ENCODE measurements at regions not wholly inside any gene's neighbourhood (a gene's known extent, or its start where the extent isn't known, plus 50 kb on each side); places are given as distances from the start of the nearest gene placed in this dataset.
"Not testable (repeated sequence)": the region's sequence is repeated elsewhere in the genome, so short reads cannot be mapped to it uniquely, and the experiment has no call there.

DNA sequence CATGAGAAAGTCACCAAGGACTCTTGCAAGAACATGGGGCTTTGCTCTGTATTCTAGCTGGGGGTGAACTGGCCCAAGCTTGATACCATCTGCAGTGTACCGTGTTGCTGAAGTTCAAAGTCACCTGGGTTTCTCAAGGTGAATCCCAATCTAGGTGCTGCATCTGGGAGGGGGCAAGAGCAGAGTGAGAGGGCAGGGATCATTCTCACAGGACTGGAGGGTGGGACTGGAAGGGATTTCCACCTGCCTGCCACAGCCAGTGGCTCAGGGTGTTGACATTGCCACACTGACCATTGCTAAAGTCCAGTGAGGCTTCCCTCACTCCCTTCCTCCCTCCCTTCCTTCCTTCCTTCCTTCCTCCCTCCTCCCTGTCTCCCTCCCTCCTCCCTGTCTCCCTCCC lies 98.7 kb downstream of the MYCN start:
- DNase-seq: no peak

DNA sequence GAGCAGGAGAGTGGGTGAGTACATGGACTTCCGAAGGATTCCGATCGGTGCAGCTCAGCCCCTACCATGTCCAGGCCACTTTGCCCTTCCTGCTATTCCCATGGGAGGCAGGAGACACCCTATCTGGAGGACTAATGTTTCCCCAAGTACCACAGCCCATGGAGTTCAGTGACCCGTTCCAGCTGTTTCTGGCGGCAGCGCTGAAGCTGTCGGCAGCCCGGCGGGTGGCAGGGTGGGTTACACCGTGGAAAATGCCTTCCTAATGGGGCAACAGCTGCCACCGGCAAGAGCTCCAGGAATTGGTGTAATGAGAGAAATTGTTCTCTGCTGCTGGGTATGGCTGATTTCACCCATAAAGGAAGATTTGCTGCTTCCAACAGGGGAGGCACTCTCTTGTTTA lies 98.3 kb downstream of the MYCN start:
- DNase-seq: no peak

DNA sequence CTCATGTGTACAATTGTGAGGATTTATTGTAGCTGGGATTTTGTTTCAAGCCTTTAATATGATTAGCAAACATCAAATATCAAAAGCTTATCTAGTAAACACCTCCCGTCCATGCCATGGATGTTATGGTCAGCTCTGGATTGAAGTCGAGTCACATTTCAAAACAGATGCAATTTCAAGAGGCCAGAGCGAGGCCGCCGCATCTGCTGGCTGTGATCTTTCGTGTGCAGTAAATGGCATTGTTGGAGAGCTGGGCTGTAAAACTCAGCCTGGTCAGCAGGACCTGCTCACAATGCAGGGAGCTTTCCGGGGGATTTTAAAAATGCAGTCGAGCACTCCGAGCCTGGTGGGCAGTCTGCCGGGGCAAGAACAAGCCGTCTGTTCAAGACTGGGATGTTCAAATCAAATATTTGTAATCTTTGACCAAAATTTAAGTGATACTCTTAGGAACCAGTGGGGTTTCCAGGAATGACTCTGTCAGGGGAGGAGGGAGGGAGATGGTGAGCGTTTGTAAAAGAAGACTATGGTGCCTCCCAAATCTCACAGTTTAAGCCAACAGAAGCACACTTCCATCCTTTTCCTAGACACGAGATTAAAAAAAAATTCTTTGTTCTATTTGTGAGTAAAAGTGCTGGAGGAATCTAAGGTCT lies 97.6 kb downstream of the MYCN start:
- DNase-seq: no peak

DNA sequence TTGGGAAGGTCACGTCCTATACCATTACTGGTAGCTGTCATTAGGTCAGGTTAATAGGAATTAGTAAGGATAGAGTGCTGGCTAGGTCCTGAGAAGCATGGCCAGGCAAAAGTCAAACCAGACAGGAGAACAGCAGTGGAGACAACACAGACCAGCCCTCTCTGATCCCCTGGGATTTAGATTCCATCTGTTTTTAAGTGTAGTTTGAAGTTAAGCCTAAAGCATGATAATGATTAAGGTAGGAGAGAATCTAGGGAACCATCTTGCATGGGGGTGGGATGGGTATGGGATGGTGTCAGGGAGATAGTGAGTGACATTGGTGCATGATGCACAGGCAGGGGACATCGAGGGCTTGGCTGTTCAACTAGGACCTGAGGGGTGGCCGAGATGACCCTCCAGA lies 96.6 kb downstream of the MYCN start:
- DNase-seq: no peak

DNA sequence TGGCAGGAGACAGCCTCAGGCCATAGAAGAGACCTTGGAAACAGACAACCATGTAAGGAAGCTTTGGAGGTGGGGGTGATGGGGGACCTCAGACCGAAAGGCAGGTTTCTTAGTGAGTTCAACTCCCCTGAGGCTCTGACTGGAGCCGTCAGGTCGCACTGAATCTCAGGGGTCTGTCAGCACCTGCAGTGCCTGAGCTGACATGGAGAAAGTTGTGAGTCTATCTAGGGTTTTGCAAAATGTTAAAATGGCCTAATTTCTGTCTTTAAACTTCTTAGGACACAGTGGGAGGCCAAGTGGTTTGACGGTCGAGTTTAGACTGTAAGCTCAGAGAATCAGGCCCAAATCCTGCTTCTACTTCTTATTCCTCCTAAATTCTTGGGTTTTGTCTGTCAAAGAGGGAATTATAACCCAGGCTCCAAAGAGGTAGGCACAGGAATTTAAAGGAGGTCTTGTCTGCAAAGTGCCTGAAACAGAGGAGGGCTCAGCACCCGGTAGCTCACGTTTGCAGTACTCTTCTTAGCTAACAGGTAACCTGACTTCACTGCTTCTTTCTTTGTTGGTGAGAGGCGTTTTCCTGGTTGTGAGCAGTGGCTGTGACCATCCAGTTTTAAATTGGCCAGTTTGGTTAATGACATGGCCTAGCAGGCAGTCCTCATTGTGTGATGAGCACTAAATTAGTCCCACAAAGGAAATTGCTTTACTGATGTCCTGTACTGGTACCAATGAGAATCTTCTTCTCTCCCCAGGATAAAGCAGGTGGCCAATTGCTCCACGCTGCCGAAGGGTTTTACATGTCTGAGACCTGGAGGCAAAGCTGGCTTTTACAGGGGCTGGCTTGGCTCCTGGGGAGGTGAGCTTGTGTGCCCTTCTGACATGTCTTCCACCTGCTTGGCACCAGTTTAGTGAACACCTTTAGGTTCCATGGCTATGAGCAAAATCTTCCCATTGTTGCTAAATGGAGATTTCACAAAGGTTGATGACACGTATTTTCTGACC lies 95.7 kb downstream of the MYCN start:
- no peak for DNase-seq

DNA sequence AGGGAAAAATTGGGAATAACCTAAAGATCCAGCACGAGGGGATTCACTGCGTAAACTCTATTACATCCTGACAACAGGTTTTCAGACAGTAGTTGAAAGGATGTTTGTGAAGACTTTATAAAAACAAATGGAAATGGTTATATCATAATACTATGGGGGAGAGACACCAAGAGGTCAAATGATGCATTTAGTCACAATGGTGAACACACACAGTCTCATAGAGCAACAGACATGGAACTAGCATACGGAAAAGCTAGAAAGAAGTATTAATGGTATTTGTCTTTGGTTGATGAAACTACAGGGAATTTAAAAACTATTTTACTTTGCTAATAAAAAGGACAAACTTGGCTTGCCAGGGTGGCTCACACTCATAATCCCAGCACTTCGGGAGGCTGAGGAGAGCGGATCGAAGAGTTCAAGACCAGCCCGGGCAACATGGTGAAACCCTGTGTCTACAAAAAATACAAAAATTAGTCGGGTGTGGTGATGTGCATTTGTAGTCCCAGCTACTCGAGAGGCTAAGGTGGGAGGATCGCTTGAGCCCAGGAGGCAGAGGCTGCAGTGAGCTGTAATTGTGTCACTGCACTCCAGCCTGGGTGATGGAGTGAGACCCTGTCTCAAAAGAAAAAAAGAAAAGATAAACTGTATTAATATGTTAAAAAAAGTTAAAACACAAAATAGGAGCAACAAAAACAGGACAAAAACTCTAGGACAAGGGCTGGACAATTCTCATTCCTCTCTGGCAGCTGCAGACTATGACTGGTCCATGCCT lies 94.8 kb downstream of the MYCN start:
- DNase-seq: no peak

DNA sequence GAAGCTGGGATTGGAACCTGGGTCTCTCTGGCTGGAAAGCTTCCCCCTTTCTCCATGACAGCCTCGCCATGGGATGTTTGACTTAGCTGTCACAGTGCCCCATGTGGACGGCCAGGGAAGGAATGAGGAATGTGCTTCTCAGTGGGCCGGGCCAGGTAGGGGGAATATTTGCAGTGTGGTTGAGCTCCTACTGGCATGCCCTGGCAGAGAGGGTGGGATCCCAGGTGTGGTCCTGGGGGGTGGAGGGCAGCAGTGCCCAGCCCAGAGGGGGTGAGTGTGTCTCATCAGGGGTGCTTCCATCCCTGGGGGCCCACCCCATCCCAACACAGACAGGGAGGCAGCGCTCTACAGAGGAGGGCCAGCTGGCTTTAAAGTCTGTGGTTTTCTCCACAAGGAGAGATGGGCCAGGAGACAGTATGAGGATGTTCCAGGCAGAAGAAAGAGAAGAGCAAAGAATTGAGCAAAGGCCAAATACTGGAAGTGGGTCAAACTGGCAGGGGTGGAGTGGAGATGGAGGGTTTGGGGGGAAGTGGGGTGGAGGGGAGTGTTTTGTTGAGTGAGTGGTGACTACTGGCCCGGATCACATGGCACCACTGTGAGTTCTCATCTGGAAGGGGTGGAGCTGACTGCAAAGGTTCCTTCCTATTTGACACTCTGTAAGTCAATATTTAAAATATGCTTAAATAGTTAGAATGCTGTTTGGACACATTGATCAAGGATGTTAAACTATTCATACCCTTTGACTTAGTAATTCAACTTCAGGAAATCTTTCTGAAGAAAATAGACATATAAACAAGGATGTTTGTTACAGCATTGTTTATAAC lies 94.0 kb downstream of the MYCN start:
- DNase-seq: no peak

DNA sequence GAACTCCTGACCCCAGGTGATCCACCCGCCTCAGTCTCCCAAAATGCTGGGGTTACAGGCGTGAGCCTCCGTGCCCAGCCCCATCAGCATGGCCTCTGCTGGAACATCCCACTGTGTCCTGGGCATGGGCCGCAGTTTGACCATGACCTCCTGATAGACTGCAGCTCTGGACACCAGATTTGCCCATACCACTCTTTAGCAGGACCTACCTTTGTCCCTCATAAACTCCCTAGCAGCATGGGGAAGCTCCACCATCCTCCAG lies 92.6 kb downstream of the MYCN start:
- no peak for DNase-seq

DNA sequence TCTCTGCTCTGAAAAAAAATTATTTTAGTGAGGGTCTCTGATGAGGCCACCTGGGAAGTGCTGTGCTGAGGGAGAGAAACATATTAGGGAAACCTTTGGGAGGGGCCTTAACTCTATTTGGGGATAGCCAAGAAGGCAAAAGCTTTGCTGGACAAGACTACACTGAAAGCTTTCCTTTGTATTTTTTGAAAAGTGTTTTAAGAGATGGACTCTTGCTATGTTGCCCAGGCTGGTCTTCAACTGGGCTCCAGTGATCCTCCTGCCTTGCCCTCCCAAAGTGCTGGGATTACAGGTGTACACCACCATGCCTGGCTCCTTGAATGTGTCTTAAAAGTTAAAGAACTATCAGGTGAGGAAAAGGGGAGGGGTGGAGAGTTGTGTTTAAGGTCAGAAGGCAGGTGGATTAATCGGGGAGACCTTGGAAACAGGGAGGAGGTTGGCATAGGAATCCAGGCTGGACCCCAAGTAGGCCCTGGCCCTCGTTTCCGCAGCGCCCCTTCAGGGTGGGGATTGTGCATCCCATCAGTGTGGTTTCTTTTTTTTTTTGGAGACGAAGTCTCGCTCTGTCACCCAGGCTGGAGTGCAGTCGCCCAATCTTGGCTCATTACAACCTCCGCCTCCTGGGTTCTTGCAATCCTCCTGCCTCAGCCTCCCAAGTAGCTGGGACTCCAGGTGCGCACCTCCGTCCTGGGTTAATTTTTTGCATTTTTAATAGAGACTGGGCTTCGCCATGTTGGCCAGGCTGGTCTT lies 92.1 kb downstream of the MYCN start:
- no peak for DNase-seq

DNA sequence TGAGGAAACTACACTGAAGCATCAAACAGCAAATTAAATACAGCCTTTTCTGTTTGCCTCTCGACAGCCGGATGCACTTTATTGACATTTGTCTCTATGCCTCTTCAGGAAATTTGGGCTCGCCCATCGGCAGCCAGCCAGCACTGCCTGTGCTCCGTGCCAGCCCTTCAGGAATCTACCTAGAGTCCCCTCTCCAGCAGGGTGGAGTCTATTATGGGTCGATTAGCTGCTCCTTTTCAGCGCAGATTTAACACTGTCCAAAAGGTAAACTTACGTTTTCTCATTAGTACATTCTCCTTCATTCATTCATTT lies 91.5 kb downstream of the MYCN start:
- DNase-seq: no peak

DNA sequence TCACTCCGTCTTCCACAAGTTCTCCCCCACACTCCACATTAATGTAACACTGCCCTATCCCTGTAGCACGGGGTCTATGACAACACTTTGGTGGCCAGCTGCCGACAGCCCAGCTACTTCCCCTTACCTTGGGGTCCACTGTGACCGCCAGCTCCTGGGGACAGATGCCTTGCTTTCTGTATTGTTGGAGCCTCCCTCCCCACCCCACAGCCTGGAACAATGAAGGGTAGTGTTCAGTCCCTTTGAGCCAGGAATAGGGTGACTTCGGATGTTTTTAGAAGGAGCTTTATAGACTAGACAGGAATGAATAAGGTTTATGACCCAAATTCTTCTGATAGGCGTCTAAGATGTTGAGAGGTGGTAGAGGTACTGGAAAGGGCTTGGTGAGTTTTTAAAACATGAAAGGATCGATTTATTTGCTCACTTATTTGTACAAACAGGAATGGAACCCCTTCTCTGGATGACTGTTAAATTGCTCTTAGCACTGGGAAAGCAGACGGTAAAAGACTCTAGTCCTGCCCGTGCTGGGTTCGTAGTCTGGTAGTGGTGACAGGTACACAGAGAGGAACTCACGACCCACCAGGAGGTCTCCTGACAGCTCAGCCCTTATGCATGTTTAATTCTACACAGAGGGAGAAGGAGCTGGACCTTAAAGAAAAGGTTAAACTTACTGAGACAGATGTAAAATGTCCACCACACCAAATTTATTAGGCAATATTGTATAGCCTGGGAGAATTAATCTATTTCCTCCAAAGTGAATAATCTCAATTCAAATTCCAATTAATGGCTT lies 90.9 kb downstream of the MYCN start:
- DNase-seq: no peak

DNA sequence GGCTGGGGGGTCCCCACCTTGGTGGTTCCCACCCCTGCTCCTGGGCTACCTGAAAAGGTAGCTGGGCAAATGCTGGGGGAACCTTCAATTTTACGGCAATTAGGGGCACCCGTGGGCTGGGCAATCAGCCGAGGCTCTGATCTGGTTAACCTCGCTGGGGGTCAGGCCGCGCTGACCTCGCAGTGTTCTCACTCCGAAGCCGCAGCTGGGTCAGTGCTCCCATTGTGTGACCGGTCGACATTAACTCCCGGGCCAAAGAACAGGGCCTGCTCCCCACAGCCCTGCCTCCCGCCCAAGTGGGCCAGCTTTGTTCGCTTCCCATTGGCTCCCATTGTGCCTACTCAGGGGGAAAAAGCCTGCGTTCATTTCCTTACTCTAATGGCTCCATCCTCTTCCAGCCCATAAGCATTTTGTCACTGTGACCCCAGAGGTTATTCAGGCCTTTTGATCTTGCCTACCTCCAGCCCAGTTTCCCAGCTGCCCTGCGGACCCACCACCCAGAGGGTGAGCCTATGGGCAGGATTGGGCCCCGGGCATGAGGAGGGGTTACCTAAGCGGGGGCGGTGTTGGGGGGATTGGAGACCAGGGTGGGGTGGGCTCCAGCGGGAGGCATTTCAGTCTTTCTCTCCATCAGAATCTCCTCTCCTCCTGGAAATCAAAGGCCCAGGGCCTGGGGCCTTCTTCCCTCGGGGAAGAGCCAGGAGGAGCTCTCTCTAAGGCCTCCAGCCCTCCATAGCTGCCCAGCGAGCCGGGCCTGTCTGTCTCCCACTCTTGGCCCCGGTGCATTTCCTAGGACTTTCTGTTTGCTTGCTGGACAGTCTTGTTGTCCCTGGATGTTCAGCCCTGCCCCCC lies 90.1 kb downstream of the MYCN start:
- no peak for DNase-seq

DNA sequence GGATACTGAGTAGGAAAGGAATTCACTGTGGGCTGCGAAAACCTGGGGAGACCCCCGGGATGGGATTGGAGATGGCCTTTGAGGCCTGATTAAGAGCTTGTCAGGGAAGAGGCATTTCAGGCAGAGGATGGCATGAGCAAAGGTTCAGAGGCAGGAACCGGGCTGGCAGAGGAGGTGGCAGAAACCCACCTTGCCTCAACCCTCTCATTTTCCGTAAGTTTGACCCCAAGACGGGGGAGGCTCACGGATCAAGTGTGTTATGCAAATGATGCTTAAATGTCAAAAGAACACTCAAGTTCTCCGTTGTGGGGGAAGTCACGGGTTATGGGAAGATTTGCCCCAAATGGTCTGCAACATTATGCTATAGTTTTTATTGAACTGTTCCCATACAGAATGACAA lies 88.3 kb downstream of the MYCN start:
- DNase-seq: no peak

DNA sequence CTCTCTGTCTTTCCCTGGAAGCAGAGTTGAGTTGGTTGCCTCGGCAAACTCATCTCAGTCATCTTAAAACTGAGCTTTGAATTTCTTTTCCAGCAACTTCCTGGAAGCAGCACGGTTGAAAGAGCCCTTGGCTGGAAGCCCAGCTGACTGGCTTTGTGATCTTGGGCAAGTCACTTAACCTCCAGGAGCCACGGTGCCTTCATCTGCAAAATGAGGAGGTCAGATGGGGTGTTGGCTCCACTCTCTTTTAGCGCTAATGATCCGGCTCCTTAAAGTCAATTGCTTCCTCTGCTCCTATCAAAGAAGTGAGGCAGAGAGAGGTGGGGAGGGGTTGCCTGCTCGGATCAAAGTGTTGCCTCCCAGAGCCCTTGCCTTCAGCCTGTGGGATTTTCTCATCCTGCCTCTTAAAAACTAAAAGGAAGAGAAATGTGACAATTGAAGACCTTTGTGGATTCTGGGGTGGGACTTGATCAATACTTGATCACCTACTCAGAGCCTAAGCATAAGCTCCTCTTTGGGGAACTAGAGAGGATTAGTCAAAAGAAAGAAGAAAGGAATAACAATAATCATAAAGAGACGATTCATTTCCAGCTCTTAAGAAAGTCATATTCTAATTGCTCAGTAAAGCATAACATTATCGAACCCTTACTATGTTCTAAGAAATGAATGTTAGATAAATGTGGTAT lies 86.6 kb downstream of the MYCN start:
- DNase-seq: no peak

DNA sequence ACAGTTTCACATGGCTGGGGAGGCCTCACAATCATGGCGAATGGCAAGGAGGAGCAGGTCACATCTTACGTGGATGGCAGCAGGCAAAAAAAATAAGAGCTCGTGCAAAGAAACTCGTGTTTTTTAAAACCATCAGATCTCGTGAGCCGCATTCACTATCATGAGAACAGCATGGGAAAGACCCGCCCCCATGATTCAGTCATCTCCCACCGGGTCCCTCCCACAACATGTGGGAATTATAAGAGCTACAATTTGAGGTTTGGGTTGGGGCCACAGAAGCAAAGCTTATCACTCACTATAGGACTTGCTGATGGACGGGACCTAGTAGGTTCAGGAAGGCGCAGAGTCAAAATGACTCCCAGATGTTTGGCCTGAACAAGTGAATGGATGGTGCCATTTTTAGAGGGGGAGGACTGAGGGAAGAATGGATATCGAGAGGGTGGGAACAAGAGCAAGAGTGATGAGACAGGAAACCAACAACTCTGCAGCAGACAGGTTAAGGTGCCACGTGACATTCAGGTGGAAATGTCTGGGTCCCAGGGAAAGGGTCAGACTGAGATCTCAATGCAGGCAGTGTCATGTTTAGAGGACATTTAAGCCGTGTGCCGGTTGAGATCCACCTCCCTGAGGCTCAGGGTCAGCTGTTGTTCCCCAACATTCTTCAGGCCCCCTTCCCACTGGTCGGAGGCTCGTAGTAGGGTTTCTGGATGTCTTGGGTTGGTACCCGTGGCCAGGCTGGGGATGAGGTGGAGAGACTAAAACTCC lies 85.7 kb downstream of the MYCN start:
- no peak for DNase-seq

DNA sequence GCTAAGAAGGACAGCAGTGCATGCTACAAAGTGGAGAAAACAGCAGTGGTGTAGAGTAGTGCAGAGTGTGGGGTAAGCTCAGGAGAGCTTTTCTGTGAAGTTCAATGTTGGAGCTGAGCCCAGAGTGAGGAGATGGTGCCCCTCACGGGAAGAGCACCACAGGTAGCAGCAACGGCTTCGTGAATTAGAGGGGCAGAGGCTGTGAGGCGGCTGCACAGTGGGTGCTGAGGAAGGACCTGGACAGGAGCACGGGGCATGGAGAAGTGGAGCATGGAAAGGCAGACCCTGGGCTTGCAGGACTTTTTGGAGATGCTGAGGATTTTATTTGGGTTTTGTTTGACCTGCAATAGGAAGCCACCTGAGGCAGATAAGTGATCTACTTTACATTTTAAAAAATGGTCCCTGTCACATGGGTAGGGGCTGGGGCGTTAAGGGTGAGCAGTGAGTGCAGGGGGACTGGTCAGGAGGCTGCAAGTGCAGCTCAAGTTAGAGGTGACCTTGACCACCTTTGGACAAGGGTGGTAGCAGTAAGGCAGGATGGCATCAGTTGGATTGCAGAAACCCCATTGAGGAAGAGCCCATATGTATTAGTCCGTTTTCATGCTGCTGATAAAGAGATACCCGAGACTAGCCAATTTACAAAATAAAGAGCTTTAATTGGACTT lies 85.0 kb downstream of the MYCN start:
- DNase-seq: no peak

DNA sequence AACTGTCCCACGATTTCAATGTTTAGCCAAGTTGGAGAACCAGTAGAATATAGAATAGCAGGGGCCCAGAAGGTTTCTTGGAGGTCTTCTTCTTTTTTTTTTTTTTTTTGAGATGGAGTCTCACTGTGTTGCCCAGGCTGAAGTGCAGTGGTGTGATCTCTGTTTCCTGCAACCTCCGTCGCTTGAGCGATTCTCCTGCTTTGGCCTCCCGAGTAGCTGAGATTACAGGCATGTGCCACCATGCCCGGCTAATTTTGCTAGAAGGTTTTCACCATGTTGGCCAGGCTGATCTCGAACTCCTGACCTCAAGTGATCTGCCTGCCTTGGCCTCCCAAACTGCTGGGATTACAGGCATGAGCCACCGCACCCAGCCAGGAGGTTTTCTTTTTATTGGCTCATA lies 84.3 kb downstream of the MYCN start:
- DNase-seq: not testable (repeated sequence)

DNA sequence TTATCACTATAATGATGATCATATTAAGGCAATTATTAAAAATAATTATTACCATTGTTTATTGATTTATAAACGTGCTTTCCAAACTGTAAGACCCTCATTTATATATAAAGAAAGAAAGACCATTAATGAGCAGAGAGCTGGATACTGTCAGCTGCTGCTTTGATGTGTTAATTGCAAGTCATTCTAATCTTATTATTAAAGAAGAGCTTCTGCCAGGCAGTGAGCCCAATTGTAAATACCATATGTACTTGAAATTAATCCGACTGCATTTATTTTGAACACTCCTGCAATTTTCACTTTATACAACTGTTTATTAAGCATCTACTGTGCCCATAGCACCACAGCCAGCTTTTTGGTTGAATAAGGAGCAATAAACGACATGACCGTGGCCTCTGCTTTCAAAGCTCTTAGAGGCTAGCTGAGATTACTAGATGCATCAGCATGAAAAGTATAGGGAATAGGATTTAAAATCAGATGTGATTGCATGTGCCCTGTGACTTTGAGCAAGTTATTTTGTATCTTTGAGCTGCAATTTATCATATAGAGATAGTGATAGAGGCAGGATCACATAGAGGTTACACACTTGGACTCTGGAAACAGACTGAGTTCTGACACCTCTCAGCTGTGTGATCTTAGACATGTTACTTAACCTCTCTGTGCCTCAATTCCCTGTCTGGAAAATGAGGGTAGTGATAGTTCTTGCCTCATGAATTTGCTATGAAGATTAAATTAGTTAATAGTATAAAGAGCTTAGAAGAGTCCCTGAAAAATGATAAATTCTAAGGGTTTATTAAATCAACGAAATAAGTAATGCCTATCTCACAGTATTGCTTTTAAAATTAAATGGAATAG lies 83.4 kb downstream of the MYCN start:
- DNase-seq: no peak
